Parathyroid adenoma (tissue), 2 donors: ENCODE measurements at regions not wholly inside any gene's neighbourhood (a gene's known extent, or its start where the extent isn't known, plus 50 kb on each side); places are given as distances from the start of the nearest gene placed in this dataset.

Experiments used
- H2AFZ ChIP-seq: fragments of 300-600 bp; sonication (generic); one replicate; pipeline ENCODE4 v1.7.0; 2017; ENCODE audit warnings: antibody characterized with exemption, mild to moderate bottlenecking
- H3K27ac ChIP-seq: fragments of 300-600 bp; sonication (generic); one replicate; pipeline ENCODE4 v1.7.0; 2017
- H3K27me3 ChIP-seq: fragments of 300-600 bp; sonication (generic); one replicate; pipeline ENCODE4 v1.7.0; 2017; ENCODE audit warnings: low read length; ENCODE audit not compliant: control insufficient read depth, insufficient read depth
- H3K36me3 ChIP-seq: fragments of 300-600 bp; sonication (generic); one replicate; pipeline ENCODE4 v1.7.0; 2017; ENCODE audit warnings: low read length; ENCODE audit not compliant: control insufficient read depth, insufficient read depth
- H3K4me1 ChIP-seq: fragments of 300-600 bp; sonication (generic); one replicate; pipeline ENCODE4 v1.7.0; 2017; ENCODE audit warnings: control low read depth
- H3K4me2 ChIP-seq: fragments of 300-600 bp; sonication (generic); one replicate; pipeline ENCODE4 v1.7.0; 2017; ENCODE audit warnings: low read length
- H3K4me3 ChIP-seq: fragments of 300-600 bp; sonication (generic); one replicate; pipeline ENCODE4 v1.7.0; 2017; ENCODE audit warnings: low read depth, low read length
- H3K79me2 ChIP-seq: fragments of 300-600 bp; sonication (generic); one replicate; pipeline ENCODE4 v1.7.0; 2017; ENCODE audit warnings: control low read depth
- H3K9ac ChIP-seq: fragments of 300-600 bp; sonication (generic); one replicate; pipeline ENCODE4 v1.7.0; 2017; ENCODE audit warnings: mild to moderate bottlenecking
- H3K9me3 ChIP-seq: fragments of 300-600 bp; sonication (generic); one replicate; pipeline ENCODE4 v1.7.0; 2017; ENCODE audit warnings: low read length; ENCODE audit not compliant: control insufficient read depth
- TF ChIP-seq, protein P1 (sequence below): fragments of 300-600 bp; sonication (generic); IDR thresholded peaks from one replicate; pipeline ENCODE4 v1.7.0; 2017; ENCODE audit warnings: antibody characterized with exemption, mild to moderate bottlenecking
- donor health status: primary hyperparathyroidism.

DNA sequence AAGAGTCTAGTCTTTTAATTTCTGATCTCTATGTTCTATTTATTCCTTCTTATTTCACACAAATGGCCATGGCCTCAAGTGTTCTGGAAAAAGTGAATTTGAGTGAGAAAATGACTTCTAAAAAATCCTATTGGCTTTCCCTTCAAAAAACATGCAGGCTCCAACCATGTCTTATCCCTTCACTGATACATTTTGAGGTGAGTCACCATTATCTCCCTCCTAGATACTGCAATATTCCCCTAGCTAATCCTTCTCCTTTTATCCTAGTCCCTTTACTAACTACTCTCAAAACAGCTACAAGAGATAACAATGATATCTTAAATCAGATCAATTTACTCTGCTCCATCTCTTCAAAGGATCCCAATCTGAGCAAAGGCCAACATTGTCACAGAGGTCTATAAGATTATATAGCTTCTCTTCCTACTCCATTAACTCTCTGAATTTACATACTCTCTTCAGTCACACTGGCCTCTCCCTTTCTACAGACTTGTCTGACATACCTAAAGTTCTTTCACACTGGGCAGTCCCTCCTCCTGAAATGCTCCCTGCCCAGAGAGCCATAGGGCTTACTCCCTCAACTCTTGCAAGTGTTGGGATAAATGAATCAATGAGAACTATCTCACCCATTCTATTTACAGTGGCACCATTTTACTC, 129.2 kb downstream of the TENT5A start:
- H3K27me3 ChIP-seq, result no peaks in the 10 kb centered on the region
- H3K4me3 ChIP-seq, result no peak overlapping the region
- no peaks in the 10 kb centered on the region for H3K79me2 ChIP-seq

GRCh38 chr6:81621816-81622395, 130.6 kb downstream of the TENT5A start:
- Histone ChIP-seq H3K27me3 (no peaks in the 10 kb centered on the region), H3K36me3 (no peaks in the 10 kb centered on the region), H3K4me1 (no peaks in the 10 kb centered on the region), H3K79me2 (no peaks in the 10 kb centered on the region), H3K27ac (no peak overlapping the region), H3K9ac (no peak overlapping the region), H3K4me3 (no peak overlapping the region), H3K9me3 (no peaks in the 10 kb centered on the region), H3K4me2 (no peak overlapping the region), H2AFZ (no peak overlapping the region)
- TF ChIP-seq, protein P1, sequence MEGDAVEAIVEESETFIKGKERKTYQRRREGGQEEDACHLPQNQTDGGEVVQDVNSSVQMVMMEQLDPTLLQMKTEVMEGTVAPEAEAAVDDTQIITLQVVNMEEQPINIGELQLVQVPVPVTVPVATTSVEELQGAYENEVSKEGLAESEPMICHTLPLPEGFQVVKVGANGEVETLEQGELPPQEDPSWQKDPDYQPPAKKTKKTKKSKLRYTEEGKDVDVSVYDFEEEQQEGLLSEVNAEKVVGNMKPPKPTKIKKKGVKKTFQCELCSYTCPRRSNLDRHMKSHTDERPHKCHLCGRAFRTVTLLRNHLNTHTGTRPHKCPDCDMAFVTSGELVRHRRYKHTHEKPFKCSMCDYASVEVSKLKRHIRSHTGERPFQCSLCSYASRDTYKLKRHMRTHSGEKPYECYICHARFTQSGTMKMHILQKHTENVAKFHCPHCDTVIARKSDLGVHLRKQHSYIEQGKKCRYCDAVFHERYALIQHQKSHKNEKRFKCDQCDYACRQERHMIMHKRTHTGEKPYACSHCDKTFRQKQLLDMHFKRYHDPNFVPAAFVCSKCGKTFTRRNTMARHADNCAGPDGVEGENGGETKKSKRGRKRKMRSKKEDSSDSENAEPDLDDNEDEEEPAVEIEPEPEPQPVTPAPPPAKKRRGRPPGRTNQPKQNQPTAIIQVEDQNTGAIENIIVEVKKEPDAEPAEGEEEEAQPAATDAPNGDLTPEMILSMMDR, result no peak

More for the DNA sequence above, 129.2 kb downstream of the TENT5A start:
- TF ChIP-seq, protein P1, result no peak
- no peak overlapping the region for H3K27ac ChIP-seq
- no peaks in the 10 kb centered on the region for H3K4me1 ChIP-seq
- no peak overlapping the region for H3K9ac ChIP-seq
- H2AFZ ChIP-seq, result no peak overlapping the region
- no peaks in the 10 kb centered on the region for H3K36me3 ChIP-seq
- H3K4me2 ChIP-seq, result no peak overlapping the region
- H3K9me3 ChIP-seq, result no peaks in the 10 kb centered on the region

GRCh38 chr6:81614292-81614691, 138.2 kb downstream of the TENT5A start:
- no peaks in the 10 kb centered on the region for H3K27me3 ChIP-seq
- H3K79me2 ChIP-seq, result no peaks in the 10 kb centered on the region
- TF ChIP-seq, protein P1, result no peak
- no peak overlapping the region for H3K4me3 ChIP-seq
- H3K9me3 ChIP-seq, result no peaks in the 10 kb centered on the region
- no peak overlapping the region for H2AFZ ChIP-seq
- H3K27ac ChIP-seq, result no peak overlapping the region
- H3K4me2 ChIP-seq, result no peak overlapping the region
- H3K9ac ChIP-seq, result no peak overlapping the region
- no peaks in the 10 kb centered on the region for H3K36me3 ChIP-seq
- no peaks in the 10 kb centered on the region for H3K4me1 ChIP-seq

DNA sequence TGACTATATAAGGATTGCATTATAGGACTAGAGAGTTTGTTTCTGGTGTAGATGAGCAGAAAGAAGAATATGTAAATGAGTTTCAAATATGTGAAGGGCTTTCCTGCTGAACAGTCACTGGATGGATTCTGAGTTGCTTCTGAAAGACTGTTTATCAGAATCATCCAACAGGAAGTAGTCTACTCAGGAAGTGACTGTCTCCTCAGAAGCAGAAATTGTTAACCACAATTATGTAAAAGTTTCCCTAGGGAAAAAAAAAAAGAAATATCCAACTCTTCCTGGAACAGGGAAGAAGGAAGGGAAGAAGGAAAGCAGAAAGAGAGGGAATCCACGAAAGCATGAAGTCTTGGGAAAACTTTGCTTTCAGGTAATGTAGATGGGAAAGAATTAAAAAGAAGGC, 138.9 kb downstream of the TENT5A start:
- Histone ChIP-seq H3K4me3 (no peak overlapping the region), H2AFZ (no peak overlapping the region), H3K4me2 (no peak overlapping the region), H3K9me3 (no peaks in the 10 kb centered on the region), H3K36me3 (no peaks in the 10 kb centered on the region), H3K9ac (no peak overlapping the region), H3K4me1 (no peaks in the 10 kb centered on the region), H3K27me3 (no peaks in the 10 kb centered on the region), H3K27ac (no peak overlapping the region), H3K79me2 (no peaks in the 10 kb centered on the region)
- TF ChIP-seq, protein P1, result no peak

- Histone ChIP-seq H3K27ac (no peak overlapping the region), H3K4me3 (no peak overlapping the region), H2AFZ (no peak overlapping the region), H3K27me3 (no peaks in the 10 kb centered on the region), H3K79me2 (no peaks in the 10 kb centered on the region), H3K9me3 (no peaks in the 10 kb centered on the region), H3K36me3 (no peaks in the 10 kb centered on the region), H3K4me2 (no peak overlapping the region), H3K9ac (no peak overlapping the region), H3K4me1 (no peaks in the 10 kb centered on the region)
- TF ChIP-seq, protein P1, result no peak
These were observed 140.3 kb downstream of the TENT5A start for GRCh38 chr6:81612136-81612535.
